Fibroblast of peridontal ligament (primary cell): ENCODE measurements at regions not wholly inside any gene's neighbourhood (a gene's known extent, or its start where the extent isn't known, plus 50 kb on each side); places are given as distances from the start of the nearest gene placed in this dataset.
"Not testable (repeated sequence)": the region's sequence is repeated elsewhere in the genome, so short reads cannot be mapped to it uniquely, and the experiment has no call there.

Source experiments
- DNase-seq: peaks from one replicate; pipeline ENCODE4 v3.0.0-alpha.2; 2010; ENCODE audit errors: extremely low read depth

GRCh38 chr6:144476286-144476685, 191.2 kb downstream of the UTRN start:
- DNase-seq, result no peak

- DNase-seq, result peak; percentile 75
Measured at GRCh38 chr6:144477396-144477795, 192.3 kb downstream of the UTRN start.

GRCh38 chr6:144477856-144478255, 192.7 kb downstream of the UTRN start:
- peak; percentile 60 for DNase-seq

GRCh38 chr6:144478483-144478882, 193.3 kb downstream of the UTRN start:
- peak; percentile 30 for DNase-seq

- no peak for DNase-seq
Measured at GRCh38 chr6:144479991-144480390, 194.9 kb downstream of the UTRN start.

GRCh38 chr6:144480473-144480872, 195.3 kb downstream of the UTRN start:
- no peak for DNase-seq

GRCh38 chr6:144481527-144481926, 196.4 kb downstream of the UTRN start:
- peak; percentile 21 for DNase-seq

GRCh38 chr6:144482142-144482541, 197.0 kb downstream of the UTRN start:
- DNase-seq, result peak; percentile 83

GRCh38 chr6:144485531-144485930, 200.4 kb downstream of the UTRN start:
- peak; percentile 68 for DNase-seq

GRCh38 chr6:144488590-144488989, 203.5 kb downstream of the UTRN start:
- DNase-seq, result no peak

- DNase-seq, result peak; percentile 65
Measured at GRCh38 chr6:144493035-144493910, 208.1 kb downstream of the UTRN start.

- not testable (repeated sequence) for DNase-seq
Measured at GRCh38 chr6:144495076-144495475, 209.9 kb downstream of the UTRN start.

GRCh38 chr6:144497650-144498049, 212.5 kb downstream of the UTRN start:
- no peak for DNase-seq

- no peak for DNase-seq
Measured at GRCh38 chr6:144500892-144501291, 215.8 kb downstream of the UTRN start.

GRCh38 chr6:144505214-144505613, 220.1 kb downstream of the UTRN start:
- DNase-seq, result not testable (repeated sequence)

GRCh38 chr6:144506051-144506450, 220.9 kb downstream of the UTRN start:
- not testable (repeated sequence) for DNase-seq

GRCh38 chr6:144507772-144508312, 222.7 kb downstream of the UTRN start:
- not testable (repeated sequence) for DNase-seq

GRCh38 chr6:144510859-144511258, 225.7 kb downstream of the UTRN start:
- no peak for DNase-seq

GRCh38 chr6:144515761-144516160, 230.6 kb downstream of the UTRN start:
- no peak for DNase-seq

- DNase-seq, result peak; percentile 8
Measured at GRCh38 chr6:144519426-144519825, 234.3 kb downstream of the UTRN start.

GRCh38 chr6:144528743-144529425, 243.7 kb downstream of the UTRN start:
- no peak for DNase-seq

- DNase-seq, result no peak
Measured at GRCh38 chr6:144530118-144530517, 245.0 kb downstream of the UTRN start.

- not testable (repeated sequence) for DNase-seq
Measured at GRCh38 chr6:144532238-144532637, 247.1 kb downstream of the UTRN start.
